ENCODE measurements at regions not wholly inside any gene's neighbourhood (a gene's known extent, or its start where the extent isn't known, plus 50 kb on each side); places are given as distances from the start of the nearest gene placed in this dataset.

GRCh38 chr5:105033637-105034400 is 1471.2 kb upstream of the NUDT12 start:
- DNase-seq (ENCODE audit: low spot score), result no peak

GRCh38 chr5:105032917-105033316 is 1470.3 kb upstream of the NUDT12 start:
- no peak for DNase-seq (ENCODE audit: low spot score)

- DNase-seq (ENCODE audit: low spot score), result no peak
Observed at GRCh38 chr5:105030153-105030552, 1467.6 kb upstream of the NUDT12 start.

GRCh38 chr5:105015098-105015497 is 1452.5 kb upstream of the NUDT12 start:
- DNase-seq (ENCODE audit: low spot score), result no peak

GRCh38 chr5:104998572-104998971 is 1436.0 kb upstream of the NUDT12 start:
- DNase-seq (ENCODE audit: low spot score), result no peak

- no peak for DNase-seq (ENCODE audit: low spot score)
Observed at GRCh38 chr5:104998169-104998568, 1435.6 kb upstream of the NUDT12 start.

- no peak for DNase-seq (ENCODE audit: low spot score)
Observed at GRCh38 chr5:104987074-104987473, 1424.5 kb upstream of the NUDT12 start.

- no peak for DNase-seq (ENCODE audit: low spot score)
Observed at GRCh38 chr5:104977529-104977928, 1414.9 kb upstream of the NUDT12 start.

GRCh38 chr5:104967806-104968410 is 1405.3 kb upstream of the NUDT12 start:
- DNase-seq (ENCODE audit: low spot score), result no peak

- no peak for DNase-seq (ENCODE audit: low spot score)
Observed at GRCh38 chr5:104965006-104965405, 1402.4 kb upstream of the NUDT12 start.

GRCh38 chr5:104955479-104955878 is 1392.9 kb upstream of the NUDT12 start:
- DNase-seq (ENCODE audit: low spot score), result no peak

GRCh38 chr5:104952876-104953275 is 1390.3 kb upstream of the NUDT12 start:
- no peak for DNase-seq (ENCODE audit: low spot score)

GRCh38 chr5:104951829-104952228 is 1389.2 kb upstream of the NUDT12 start:
- DNase-seq (ENCODE audit: low spot score), result no peak

GRCh38 chr5:104947076-104947475 is 1384.5 kb upstream of the NUDT12 start:
- DNase-seq (ENCODE audit: low spot score), result no peak

GRCh38 chr5:104942735-104943134 is 1380.1 kb upstream of the NUDT12 start:
- no peak for DNase-seq (ENCODE audit: low spot score)

- no peak for DNase-seq (ENCODE audit: low spot score)
Observed at GRCh38 chr5:104941030-104941645, 1378.5 kb upstream of the NUDT12 start.

GRCh38 chr5:104937598-104937997 is 1375.0 kb upstream of the NUDT12 start:
- DNase-seq (ENCODE audit: low spot score), result no peak

GRCh38 chr5:104932431-104932830 is 1369.8 kb upstream of the NUDT12 start:
- DNase-seq (ENCODE audit: low spot score), result no peak

- DNase-seq (ENCODE audit: low spot score), result no peak
Observed at GRCh38 chr5:104928906-104929520, 1366.4 kb upstream of the NUDT12 start.

GRCh38 chr5:104915226-104915625 is 1352.6 kb upstream of the NUDT12 start:
- DNase-seq (ENCODE audit: low spot score), result no peak

- DNase-seq (ENCODE audit: low spot score), result no peak
Observed at GRCh38 chr5:104914536-104915070, 1352.0 kb upstream of the NUDT12 start.

- no peak for DNase-seq (ENCODE audit: low spot score)
Observed at GRCh38 chr5:104913841-104914281, 1351.3 kb upstream of the NUDT12 start.

- DNase-seq (ENCODE audit: low spot score), result no peak
Observed at GRCh38 chr5:104909803-104910202, 1347.2 kb upstream of the NUDT12 start.
